ENCODE measurements at regions not wholly inside any gene's neighbourhood (a gene's known extent, or its start where the extent isn't known, plus 50 kb on each side); places are given as distances from the start of the nearest gene placed in this dataset.

DNA sequence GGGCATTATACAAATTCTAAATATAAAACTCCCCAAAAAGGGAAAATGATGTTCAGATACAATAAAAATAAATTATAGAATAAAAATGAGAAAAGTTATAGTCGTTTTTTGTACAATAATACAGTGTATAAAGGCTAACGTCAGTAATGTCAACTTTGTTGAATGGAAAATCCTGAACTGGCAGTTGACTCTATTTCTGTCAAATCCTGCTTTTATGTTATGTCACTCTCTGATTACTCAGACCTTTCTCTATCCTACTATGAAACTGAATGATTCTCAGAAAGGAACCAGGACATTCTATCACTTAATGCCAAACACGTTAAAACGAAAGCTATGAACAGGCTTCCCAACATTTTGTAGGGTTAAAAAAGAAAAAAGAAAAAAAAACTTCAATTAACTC is 636.4 kb downstream of the USP25 start:
- TF ChIP-seq EZH2phosphoT487 (IDR thresholded peaks at IDR 0.05; ENCODE audit: low read depth): no peak
- TF ChIP-seq, protein P1, sequence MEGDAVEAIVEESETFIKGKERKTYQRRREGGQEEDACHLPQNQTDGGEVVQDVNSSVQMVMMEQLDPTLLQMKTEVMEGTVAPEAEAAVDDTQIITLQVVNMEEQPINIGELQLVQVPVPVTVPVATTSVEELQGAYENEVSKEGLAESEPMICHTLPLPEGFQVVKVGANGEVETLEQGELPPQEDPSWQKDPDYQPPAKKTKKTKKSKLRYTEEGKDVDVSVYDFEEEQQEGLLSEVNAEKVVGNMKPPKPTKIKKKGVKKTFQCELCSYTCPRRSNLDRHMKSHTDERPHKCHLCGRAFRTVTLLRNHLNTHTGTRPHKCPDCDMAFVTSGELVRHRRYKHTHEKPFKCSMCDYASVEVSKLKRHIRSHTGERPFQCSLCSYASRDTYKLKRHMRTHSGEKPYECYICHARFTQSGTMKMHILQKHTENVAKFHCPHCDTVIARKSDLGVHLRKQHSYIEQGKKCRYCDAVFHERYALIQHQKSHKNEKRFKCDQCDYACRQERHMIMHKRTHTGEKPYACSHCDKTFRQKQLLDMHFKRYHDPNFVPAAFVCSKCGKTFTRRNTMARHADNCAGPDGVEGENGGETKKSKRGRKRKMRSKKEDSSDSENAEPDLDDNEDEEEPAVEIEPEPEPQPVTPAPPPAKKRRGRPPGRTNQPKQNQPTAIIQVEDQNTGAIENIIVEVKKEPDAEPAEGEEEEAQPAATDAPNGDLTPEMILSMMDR (IDR thresholded peaks at IDR 0.05; ENCODE audit: low read depth, low read length): no peak
- H3K4me2 ChIP-seq (ENCODE audit: low read length): no peak overlapping the region
- H3K27me3 ChIP-seq (ENCODE audit: low read depth, low read length): no peaks in the 10 kb centered on the region

DNA sequence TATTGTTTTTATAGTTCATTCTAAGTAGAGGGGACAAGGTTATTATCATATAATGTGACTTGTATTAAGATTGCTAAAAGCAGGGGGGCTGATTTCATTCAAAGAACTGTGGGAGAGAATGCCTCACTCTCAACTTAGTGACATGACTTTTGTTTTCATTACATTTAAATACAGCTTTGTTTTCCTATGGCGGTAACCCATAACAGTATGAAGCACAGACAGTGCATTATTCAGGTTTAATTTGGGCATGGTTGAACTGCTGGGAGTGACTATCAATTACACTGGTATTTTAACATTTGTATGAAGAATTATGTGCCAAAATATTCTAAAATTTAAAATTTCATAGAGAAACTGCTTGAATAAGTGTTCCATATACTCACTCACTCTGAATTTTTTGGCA is 637.3 kb downstream of the USP25 start:
- Histone ChIP-seq H3K9ac (ENCODE audit: low read length) (no peak overlapping the region), H4K20me1 (ENCODE audit: insufficient read depth, low read length) (no peaks in the 10 kb centered on the region)
- no peak for TF ChIP-seq EZH2phosphoT487 (IDR thresholded peaks at IDR 0.05; ENCODE audit: low read depth)
- TF ChIP-seq, protein P1 (IDR thresholded peaks at IDR 0.05; ENCODE audit: low read depth, low read length): no peak

More for the DNA sequence above, 636.4 kb downstream of the USP25 start:
- H3K79me2 ChIP-seq (ENCODE audit: low read length): no peaks in the 10 kb centered on the region
- H2AFZ ChIP-seq (ENCODE audit: low read depth, low read length): no peak overlapping the region
- H3K4me3 ChIP-seq (ENCODE audit: low read length): no peak overlapping the region
- H3K36me3 ChIP-seq (replicated peaks; ENCODE audit: low read depth, low read length): no peaks in the 10 kb centered on the region
- no peaks in the 10 kb centered on the region for H4K20me1 ChIP-seq (ENCODE audit: insufficient read depth, low read length)
- H3K4me1 ChIP-seq (ENCODE audit: low read length): no peaks in the 10 kb centered on the region
- no peaks in the 10 kb centered on the region for H3K9me3 ChIP-seq (ENCODE audit: insufficient read depth, low read length)
- no peak overlapping the region for H3K9ac ChIP-seq (ENCODE audit: low read length)
- no peak overlapping the region for H3K27ac ChIP-seq (ENCODE audit: low read length)

DNA sequence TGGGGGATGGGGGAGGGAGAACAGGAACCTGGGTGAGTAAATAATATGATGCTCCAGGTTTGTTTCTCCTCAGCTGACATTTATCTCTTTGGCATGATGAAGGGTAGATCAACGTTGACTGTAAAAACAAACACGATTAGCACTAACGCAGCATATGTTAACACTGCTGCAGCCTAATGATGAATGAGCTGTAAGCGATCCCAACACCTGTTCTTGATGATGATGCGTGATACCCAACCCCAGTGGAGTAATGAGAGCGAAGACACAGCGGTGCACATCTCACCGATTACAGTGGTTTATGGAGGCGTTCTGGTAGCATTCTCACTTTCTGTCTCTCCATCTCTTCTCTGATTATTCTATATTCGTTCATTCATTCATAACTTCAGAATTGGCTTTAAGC is 640.4 kb downstream of the USP25 start:
- Histone ChIP-seq H3K4me2 (ENCODE audit: low read length) (no peak overlapping the region), H2AFZ (ENCODE audit: low read depth, low read length) (no peak overlapping the region), H3K4me3 (ENCODE audit: low read length) (no peak overlapping the region), H3K27me3 (ENCODE audit: low read depth, low read length) (no peaks in the 10 kb centered on the region), H3K9ac (ENCODE audit: low read length) (no peak overlapping the region), H3K79me2 (ENCODE audit: low read length) (no peaks in the 10 kb centered on the region), H3K4me1 (ENCODE audit: low read length) (peaks cover 8% of the 10 kb centered on the region; the same call in 1 of the 2 replicates), H3K36me3 (replicated peaks; ENCODE audit: low read depth, low read length) (no peaks in the 10 kb centered on the region), H3K9me3 (ENCODE audit: insufficient read depth, low read length) (no peaks in the 10 kb centered on the region), H3K27ac (ENCODE audit: low read length) (no peak overlapping the region), H4K20me1 (ENCODE audit: insufficient read depth, low read length) (no peaks in the 10 kb centered on the region)
- TF ChIP-seq, protein P1 (IDR thresholded peaks at IDR 0.05; ENCODE audit: low read depth, low read length): no peak
- no peak for TF ChIP-seq EZH2phosphoT487 (IDR thresholded peaks at IDR 0.05; ENCODE audit: low read depth)

More for the DNA sequence above, 637.3 kb downstream of the USP25 start:
- no peaks in the 10 kb centered on the region for H3K27me3 ChIP-seq (ENCODE audit: low read depth, low read length)
- H3K27ac ChIP-seq (ENCODE audit: low read length): no peak overlapping the region
- no peaks in the 10 kb centered on the region for H3K4me1 ChIP-seq (ENCODE audit: low read length)
- no peaks in the 10 kb centered on the region for H3K9me3 ChIP-seq (ENCODE audit: insufficient read depth, low read length)
- no peaks in the 10 kb centered on the region for H3K79me2 ChIP-seq (ENCODE audit: low read length)
- H3K36me3 ChIP-seq (replicated peaks; ENCODE audit: low read depth, low read length): no peaks in the 10 kb centered on the region
- no peak overlapping the region for H3K4me2 ChIP-seq (ENCODE audit: low read length)
- no peak overlapping the region for H2AFZ ChIP-seq (ENCODE audit: low read depth, low read length)
- no peak overlapping the region for H3K4me3 ChIP-seq (ENCODE audit: low read length)

DNA sequence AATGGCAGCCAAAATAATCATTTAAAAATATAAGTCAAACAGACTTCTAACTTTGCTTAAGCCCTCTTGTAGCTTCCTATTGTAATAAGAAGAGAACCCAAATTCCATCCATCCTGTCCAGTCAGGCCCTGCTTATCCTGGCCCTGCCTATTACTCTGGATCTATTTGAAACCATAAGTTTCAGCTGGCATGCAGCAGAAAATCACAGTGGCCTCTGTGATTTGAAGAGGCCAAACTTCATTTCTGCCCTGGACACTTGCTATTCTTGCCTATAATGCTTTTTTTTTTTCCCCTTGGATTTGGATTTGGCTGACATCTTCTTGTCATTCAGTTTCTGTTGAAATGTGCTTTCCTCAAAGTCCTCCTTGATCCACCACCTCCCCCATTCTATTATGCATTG is 642.8 kb downstream of the USP25 start:
- Histone ChIP-seq H3K27ac (ENCODE audit: low read length) (no peak overlapping the region), H3K4me2 (ENCODE audit: low read length) (no peak overlapping the region), H3K4me1 (ENCODE audit: low read length) (peaks cover 8% of the 10 kb centered on the region; the same call in 1 of the 2 replicates), H3K9me3 (ENCODE audit: insufficient read depth, low read length) (no peaks in the 10 kb centered on the region), H3K4me3 (ENCODE audit: low read length) (no peak overlapping the region), H3K79me2 (ENCODE audit: low read length) (no peaks in the 10 kb centered on the region), H3K36me3 (replicated peaks; ENCODE audit: low read depth, low read length) (no peaks in the 10 kb centered on the region), H3K27me3 (ENCODE audit: low read depth, low read length) (no peaks in the 10 kb centered on the region), H2AFZ (ENCODE audit: low read depth, low read length) (no peak overlapping the region), H3K9ac (ENCODE audit: low read length) (no peak overlapping the region), H4K20me1 (ENCODE audit: insufficient read depth, low read length) (no peaks in the 10 kb centered on the region)
- TF ChIP-seq, protein P1 (IDR thresholded peaks at IDR 0.05; ENCODE audit: low read depth, low read length): no peak
- TF ChIP-seq EZH2phosphoT487 (IDR thresholded peaks at IDR 0.05; ENCODE audit: low read depth): no peak
